Loucy (cell line): ENCODE measurements at regions not wholly inside any gene's neighbourhood (a gene's known extent, or its start where the extent isn't known, plus 50 kb on each side); places are given as distances from the start of the nearest gene placed in this dataset.

Experiments
- H2AFZ ChIP-seq: fragments of 200-600 bp; sonication (generic); 2 replicates; pipeline ENCODE4 v1.6.0; 2016; ENCODE audit warnings: antibody characterized with exemption, mild to moderate bottlenecking, low read length, moderate library complexity
- H3F3A ChIP-seq: fragments of 200-600 bp; 2 replicates; pipeline ENCODE4 v1.6.0; 2016; ENCODE audit warnings: antibody characterized with exemption, low read depth, mild to moderate bottlenecking
- H3K27me3 ChIP-seq: fragments of 200-600 bp; sonication (generic); 2 replicates; pipeline ENCODE4 v1.6.1; 2014; ENCODE audit warnings: low read length, mild to moderate bottlenecking; ENCODE audit not compliant: insufficient read depth, poor library complexity, severe bottlenecking
- H3K36me3 ChIP-seq: fragments of 200-600 bp; sonication (generic); 2 replicates; pipeline ENCODE4 v1.6.1; 2016; ENCODE audit warnings: low read length; ENCODE audit not compliant: insufficient read depth
- H3K4me1 ChIP-seq: fragments of 200-600 bp; sonication (generic); 2 replicates; pipeline ENCODE4 v1.5.1; 2014; ENCODE audit warnings: low read length, mild to moderate bottlenecking; ENCODE audit not compliant: insufficient read depth, poor library complexity, severe bottlenecking
- H3K4me2 ChIP-seq: fragments of 200-600 bp; sonication (generic); 2 replicates; pipeline ENCODE4 v1.6.0; 2014; ENCODE audit warnings: antibody characterized with exemption, low read length, low read depth, mild to moderate bottlenecking; ENCODE audit not compliant: poor library complexity, severe bottlenecking
- H3K4me3 ChIP-seq: fragments of 200-600 bp; sonication (generic); 2 replicates; pipeline ENCODE4 v1.5.1; 2014; ENCODE audit warnings: low read length, mild to moderate bottlenecking, mixed read lengths; ENCODE audit not compliant: poor library complexity, severe bottlenecking
- H3K79me2 ChIP-seq: fragments of 200-600 bp; sonication (generic); 2 replicates; pipeline ENCODE4 v1.6.1; 2014; ENCODE audit warnings: low read length; ENCODE audit not compliant: insufficient read depth
- H3K9ac ChIP-seq: fragments of 200-600 bp; sonication (generic); 2 replicates; pipeline ENCODE4 v1.6.0; 2014; ENCODE audit warnings: mild to moderate bottlenecking, low read depth, low read length, moderate library complexity; ENCODE audit not compliant: poor library complexity, severe bottlenecking
- H3K9me2 ChIP-seq: fragments of 200-600 bp; sonication (generic); replicated peaks from 2 replicates; pipeline ENCODE4 v1.6.1; 2016; ENCODE audit warnings: low read depth, low read length, mixed read lengths
- H3K9me3 ChIP-seq: fragments of 200-600 bp; sonication (generic); 2 replicates; pipeline ENCODE4 v1.6.1; 2014; ENCODE audit warnings: mild to moderate bottlenecking, antibody characterized with exemption, low read length, low read depth; ENCODE audit not compliant: insufficient read depth
- H4K20me1 ChIP-seq: fragments of 200-600 bp; sonication (generic); 2 replicates; pipeline ENCODE4 v1.6.0; 2014; ENCODE audit warnings: antibody characterized with exemption, low read length, mild to moderate bottlenecking; ENCODE audit not compliant: insufficient read depth, poor library complexity, severe bottlenecking
- CTCF ChIP-seq: fragments of 200-600 bp; sonication (generic); conservative IDR thresholded peaks from 2 replicates; pipeline ENCODE4 v1.5.1; 2014; ENCODE audit warnings: mild to moderate bottlenecking, antibody characterized with exemption, low read length
- EZH2phosphoT487 ChIP-seq: fragments of 200-600 bp; IDR thresholded peaks from 2 replicates; pipeline ENCODE4 v1.6.1; 2018; ENCODE audit warnings: antibody characterized with exemption, mild to moderate bottlenecking, moderate library complexity, borderline replicate concordance

- no peak overlapping the region for H2AFZ ChIP-seq
- no peaks in the 10 kb centered on the region for H3K9me2 ChIP-seq
- H3K4me3 ChIP-seq: no peak overlapping the region
- H3K9ac ChIP-seq: no peak overlapping the region
- no peaks in the 10 kb centered on the region for H3K27me3 ChIP-seq
- TF ChIP-seq EZH2phosphoT487 (no peak), CTCF (no peak)
- H3F3A ChIP-seq: no peaks in the 10 kb centered on the region
- H4K20me1 ChIP-seq: no peaks in the 10 kb centered on the region
- H3K79me2 ChIP-seq: no peaks in the 10 kb centered on the region
- no peaks in the 10 kb centered on the region for H3K4me1 ChIP-seq
- H3K36me3 ChIP-seq: no peaks in the 10 kb centered on the region
- no peak overlapping the region for H3K4me2 ChIP-seq
- H3K9me3 ChIP-seq: no peaks in the 10 kb centered on the region
Measured at GRCh38 chr4:180636696-180637404, 1606.4 kb upstream of the TENM3 start.

DNA sequence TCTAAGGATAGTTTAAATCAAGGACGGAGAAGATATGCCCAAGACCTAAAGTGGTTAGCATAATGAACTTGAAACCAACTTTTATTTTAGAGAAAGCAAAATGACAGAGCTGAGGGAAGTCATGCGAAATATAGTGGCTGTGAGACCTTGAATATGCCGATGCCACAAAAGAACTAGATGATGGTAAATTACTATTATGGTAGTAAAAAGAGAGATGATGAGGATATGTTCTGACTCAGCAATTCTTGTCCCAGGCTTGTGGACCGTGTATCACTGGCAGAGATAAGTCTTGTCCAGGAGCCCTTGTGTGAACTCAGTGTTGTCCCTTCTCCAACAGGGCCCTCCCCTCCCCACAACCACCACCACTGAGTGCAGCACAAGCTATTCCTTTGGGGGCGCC, 1605.6 kb upstream of the TENM3 start:
- Histone ChIP-seq H2AFZ (no peak overlapping the region), H4K20me1 (no peaks in the 10 kb centered on the region), H3K9ac (no peak overlapping the region), H3K9me3 (no peaks in the 10 kb centered on the region), H3K36me3 (no peaks in the 10 kb centered on the region), H3K79me2 (no peaks in the 10 kb centered on the region), H3F3A (no peaks in the 10 kb centered on the region), H3K9me2 (no peaks in the 10 kb centered on the region), H3K4me3 (no peak overlapping the region), H3K27me3 (no peaks in the 10 kb centered on the region), H3K4me2 (no peak overlapping the region), H3K4me1 (no peaks in the 10 kb centered on the region)
- no peak for TF ChIP-seq CTCF
- no peak for TF ChIP-seq EZH2phosphoT487

DNA sequence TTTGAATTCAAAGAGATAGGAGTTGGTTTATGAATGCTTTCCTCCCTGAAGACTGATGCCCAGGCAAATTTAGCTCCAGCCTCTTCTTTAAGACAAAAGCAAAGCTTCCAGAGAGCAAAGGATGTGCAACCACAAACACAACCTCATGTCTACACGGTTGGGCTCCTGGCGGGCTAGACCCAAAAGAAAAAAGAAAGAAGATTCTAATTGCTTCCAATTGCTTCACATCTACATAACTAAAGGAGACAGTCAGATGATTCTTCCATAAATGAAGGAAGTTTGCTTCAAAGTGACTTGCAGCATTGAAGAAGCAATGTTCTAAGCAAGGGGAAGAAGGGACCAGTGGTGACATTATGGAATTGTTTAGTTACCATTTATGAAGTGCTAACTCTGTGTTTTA, 1603.0 kb upstream of the TENM3 start:
- no peaks in the 10 kb centered on the region for H3K36me3 ChIP-seq
- H3F3A ChIP-seq: no peaks in the 10 kb centered on the region
- no peaks in the 10 kb centered on the region for H3K27me3 ChIP-seq
- no peaks in the 10 kb centered on the region for H3K79me2 ChIP-seq
- H3K9me2 ChIP-seq: no peaks in the 10 kb centered on the region
- H4K20me1 ChIP-seq: no peaks in the 10 kb centered on the region
- no peak overlapping the region for H3K4me3 ChIP-seq
- TF ChIP-seq EZH2phosphoT487 (no peak), CTCF (no peak)
- H3K9ac ChIP-seq: no peak overlapping the region
- no peak overlapping the region for H2AFZ ChIP-seq
- no peak overlapping the region for H3K4me2 ChIP-seq
- H3K4me1 ChIP-seq: no peaks in the 10 kb centered on the region
- H3K9me3 ChIP-seq: no peaks in the 10 kb centered on the region
